GM19240 (cell line): ENCODE measurements at regions not wholly inside any gene's neighbourhood (a gene's known extent, or its start where the extent isn't known, plus 50 kb on each side); places are given as distances from the start of the nearest gene placed in this dataset.
"Not testable (repeated sequence)": the region's sequence is repeated elsewhere in the genome, so short reads cannot be mapped to it uniquely, and the experiment has no call there.

ENCODE experiments used
- DNase-seq: peaks from one replicate; pipeline ENCODE4 v3.0.0; 2011; ENCODE audit warnings: low spot score; ENCODE audit not compliant: insufficient read length

DNA sequence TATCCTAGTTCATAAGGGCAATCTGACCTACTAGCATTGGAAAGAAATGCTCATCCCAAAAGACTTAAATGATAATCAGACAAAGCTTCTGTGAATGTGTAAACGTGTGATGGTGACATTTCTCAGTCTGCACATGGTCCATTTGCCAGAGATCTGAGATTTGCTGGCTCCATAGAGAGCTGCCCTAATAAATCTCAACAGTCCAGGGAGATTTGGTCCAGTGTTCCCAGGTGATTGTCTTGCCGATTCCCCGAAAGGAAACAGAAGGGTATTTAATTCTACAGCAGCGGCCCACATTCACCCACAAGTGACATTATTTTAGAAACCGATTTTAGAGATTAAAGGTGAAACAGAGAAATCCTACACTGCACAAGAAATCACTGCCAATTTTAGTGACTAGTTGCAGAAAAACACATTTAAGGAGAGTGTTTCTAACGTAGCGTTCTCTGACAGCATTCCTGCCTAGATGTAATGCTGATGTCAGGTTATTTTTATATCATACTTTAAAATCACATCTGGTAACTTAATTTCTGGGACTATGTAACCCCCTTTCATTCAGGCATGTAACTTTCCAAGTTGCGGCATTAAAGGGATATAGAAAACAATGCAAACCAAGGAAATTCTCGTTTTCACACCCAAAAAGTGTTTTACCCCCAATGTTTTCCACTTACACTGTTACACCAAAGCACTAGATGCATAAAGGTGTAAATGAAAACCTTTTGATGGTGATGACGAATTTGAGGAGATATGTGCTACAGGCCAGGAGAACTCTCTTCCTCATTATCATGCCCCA is 231.9 kb upstream of the FN1 start:
- no peak for DNase-seq

- DNase-seq: no peak
These were observed 229.1 kb upstream of the FN1 start for GRCh38 chr2:215664847-215665525.

DNA sequence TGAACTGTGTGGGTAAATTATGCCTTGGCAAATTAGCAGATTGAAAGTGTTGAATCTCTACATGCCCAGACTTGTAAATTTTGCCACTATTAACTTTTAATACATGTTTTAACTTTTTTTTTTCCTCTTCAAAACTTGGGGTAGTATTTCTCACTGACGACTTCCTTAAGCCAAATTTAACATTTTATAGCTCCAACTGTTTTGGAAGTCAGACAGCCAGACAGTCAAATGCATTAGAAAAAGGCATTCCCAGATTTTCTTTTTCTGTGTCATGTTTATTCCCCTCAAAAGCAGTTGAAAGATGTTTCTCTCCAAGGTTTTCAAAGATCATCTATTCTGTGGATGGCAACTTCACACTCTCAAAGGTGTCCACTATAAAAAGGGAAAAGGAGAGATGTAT is 226.8 kb upstream of the FN1 start:
- DNase-seq: no peak

DNA sequence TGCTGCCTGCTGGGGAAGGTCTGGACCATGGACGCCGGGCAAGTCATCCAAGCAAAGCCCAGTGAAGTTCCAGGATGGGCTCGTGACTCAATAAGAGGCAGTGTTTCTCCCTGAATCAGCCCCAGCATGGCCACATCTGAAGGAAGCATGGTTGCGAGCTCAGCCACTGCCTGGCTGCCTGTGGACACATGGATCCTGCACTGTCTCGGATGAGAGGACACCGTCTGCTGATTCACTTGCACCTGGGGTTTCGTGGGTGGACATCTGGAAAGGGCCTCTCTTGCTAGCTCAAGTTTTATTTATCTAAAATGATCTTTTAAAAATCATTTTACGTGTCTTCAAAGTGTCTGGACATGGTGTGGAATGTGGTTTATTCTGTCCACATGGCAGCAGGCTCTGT is 224.8 kb upstream of the FN1 start:
- no peak for DNase-seq

GRCh38 chr2:215659650-215660049 is 223.8 kb upstream of the FN1 start:
- no peak for DNase-seq

DNA sequence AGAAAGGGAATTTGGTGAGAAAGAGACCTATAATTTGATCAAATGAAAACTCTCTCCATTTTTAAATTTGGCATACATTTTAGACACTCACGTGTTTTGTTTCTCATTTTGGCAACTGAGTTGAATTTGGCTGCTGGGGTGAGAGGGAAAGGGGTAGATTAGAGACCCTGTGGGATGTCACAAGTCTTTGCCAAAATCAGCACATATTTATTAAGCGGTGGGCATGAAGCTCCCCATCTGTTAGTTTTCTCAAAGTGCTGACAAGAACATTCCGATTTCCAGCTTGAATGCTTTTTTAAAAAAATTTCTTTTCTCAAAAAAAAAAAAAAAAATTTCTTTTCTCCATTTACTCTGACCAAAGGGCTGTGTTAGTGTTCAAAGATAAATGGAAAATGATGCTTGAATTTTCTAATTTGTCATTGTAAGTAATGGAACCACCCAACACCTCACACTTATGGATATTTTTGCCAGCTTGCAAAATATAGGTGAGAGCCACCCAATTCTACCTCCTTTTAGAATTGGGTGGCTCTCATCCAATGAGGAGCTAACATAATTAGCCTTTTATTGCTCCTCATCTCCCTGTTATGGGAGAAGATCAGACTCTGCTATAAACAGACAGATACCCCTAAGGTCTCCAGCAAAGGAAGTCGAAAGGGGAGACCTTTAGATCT is 222.9 kb upstream of the FN1 start:
- DNase-seq: no peak

GRCh38 chr2:215657844-215658243 is 222.0 kb upstream of the FN1 start:
- DNase-seq: no peak

DNA sequence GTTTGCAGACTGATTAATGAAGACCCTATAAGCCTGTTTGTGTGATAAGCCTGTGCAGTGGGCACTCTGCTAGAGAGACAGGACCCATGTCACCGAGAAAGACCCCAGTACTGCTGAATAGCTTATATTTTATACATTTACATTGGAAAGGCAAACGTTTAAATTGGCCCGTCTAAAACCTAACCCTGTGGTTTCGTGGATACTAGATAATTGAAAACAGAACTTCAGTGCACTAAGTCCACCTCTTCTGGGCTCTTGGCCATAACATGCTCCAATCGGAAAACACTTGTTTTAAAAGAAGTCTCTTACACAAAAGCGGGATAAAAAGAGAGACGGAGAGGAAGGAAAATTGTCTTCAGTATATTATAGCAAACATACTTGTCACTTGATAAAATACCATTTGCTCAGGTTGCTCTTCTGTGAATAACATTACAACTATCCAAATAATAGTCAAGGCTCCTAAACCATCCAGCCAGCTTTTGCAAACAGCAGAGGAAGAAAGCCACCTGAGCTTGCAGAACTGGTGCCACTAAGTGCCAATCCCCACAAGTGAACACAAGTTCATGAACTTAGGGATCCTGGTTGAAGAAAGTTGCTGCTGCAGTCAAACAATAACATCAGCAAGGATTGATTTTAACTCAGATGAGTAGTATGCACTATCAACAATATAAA is 218.4 kb upstream of the FN1 start:
- no peak for DNase-seq

- no peak for DNase-seq
These were observed 217.6 kb upstream of the FN1 start for GRCh38 chr2:215653344-215654030.

DNA sequence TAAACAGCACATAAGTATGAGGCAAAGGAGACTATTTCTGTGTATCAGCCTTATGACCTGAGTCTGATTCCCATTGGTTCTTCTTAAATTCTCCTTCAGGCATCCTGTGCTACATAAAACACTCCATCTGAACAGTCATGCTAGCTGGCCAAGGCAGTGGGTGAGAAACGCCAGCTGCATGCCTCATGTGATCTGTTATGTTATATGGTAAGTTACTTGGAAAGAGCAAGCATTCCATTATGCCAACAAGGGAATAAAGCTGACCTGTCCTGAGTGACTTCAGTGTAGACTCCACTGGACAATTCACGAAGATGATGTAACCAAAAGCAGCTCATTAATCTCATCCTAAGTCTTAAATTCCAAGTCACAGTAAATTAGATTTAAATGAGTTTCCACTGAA is 216.5 kb upstream of the FN1 start:
- no peak for DNase-seq

- DNase-seq: no peak
These were observed 215.5 kb upstream of the FN1 start for GRCh38 chr2:215651412-215651811.

- DNase-seq: no peak
These were observed 208.5 kb upstream of the FN1 start for GRCh38 chr2:215644233-215644897.

DNA sequence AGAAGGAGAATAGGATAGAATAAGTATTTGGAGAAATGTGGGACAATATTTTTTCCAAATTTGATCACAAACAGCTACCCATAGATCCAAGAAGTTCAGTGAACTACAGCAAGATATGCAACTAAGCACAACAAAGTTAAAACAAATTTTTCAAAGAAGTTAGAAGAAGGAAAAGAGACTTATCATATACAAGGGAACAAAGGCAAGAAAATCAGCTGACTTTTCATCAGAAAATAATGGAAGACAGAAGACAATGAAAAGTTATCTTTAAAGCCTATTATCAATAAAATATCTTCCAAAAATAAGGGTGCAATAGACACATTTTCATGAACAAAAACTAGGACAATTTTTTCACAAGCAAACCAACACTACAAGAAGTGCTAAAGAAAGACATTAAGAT is 202.8 kb upstream of the FN1 start:
- DNase-seq: no peak

GRCh38 chr2:215637651-215638050 is 201.8 kb upstream of the FN1 start:
- DNase-seq: no peak

DNA sequence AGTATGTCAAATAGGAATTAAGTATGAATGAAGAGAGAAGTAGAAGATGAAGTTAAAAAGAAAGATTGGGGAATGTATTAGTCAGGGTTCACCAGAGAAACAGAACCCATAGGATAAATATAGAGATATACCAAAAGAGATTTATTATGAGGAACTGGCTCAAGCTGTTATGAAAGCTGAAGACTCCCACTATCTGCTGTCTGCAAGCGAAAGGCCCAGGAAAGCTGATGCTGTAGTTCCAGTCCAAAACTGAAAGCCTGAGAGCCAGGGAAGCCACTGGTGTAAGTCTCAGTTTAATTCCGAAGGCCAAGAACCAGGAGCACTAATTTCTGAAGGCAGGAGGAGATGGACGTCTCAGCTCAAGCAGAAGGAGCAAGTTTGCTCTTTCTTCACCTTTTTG is 200.9 kb upstream of the FN1 start:
- no peak for DNase-seq

DNA sequence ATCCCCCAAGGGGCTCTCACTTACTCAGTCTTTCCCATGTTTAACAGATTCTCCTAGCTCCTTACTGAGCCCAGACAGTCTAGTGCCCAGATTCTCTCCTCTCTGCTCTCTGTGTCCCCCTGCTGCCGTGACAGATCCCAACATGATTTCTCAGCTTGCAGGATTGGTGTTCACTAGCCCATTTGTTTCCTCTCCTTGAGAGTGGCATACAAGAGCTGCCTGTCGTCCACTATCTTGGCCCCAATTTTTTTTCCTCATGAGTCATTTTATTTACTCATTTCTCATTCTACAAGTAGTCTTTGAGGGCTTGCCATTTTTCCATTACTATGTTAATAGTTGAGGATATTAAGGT is 199.9 kb upstream of the FN1 start:
- no peak for DNase-seq

GRCh38 chr2:215635071-215635787 is 199.4 kb upstream of the FN1 start:
- DNase-seq: no peak

- DNase-seq: no peak
These were observed 197.5 kb upstream of the FN1 start for GRCh38 chr2:215633360-215633759.

DNA sequence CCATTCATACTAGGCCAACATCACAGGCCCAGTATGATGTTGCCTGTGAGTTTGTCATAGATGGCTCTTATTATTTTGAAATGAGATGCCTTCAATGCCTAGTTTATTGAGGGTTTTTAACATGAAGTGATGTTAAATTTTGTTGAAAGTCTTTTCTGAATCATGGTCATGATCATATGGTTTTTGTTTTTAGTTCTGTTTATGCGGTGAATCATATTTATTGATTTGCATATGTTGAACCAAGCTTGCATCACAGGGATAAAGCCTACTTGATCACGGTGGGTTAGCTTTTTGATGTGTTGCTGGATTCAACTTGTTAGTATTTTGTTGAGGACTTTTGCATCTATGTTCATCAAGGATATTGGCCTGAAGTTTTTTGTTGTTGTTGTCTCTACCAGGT is 195.8 kb upstream of the FN1 start:
- DNase-seq: no peak

DNA sequence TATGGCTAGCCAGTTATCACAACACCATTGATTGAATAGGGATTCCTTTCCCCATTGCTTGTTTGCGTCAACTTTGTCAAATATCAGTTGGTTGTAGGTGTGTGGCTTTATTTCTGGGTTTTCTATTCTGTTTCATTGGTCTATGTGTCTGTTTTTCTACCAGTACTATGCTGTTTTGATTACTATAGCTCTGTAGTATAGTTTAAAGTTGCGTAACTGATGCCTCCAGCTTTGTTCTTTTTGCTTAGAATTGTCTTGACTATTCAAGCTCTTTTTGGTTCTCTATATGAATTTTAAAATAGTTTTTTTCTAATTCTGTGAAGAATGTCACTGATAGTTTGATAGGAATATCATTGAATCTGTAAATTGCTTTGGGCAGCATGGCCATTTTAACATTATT is 194.9 kb upstream of the FN1 start:
- not testable (repeated sequence) for DNase-seq
